ENCODE measurements at regions not wholly inside any gene's neighbourhood (a gene's known extent, or its start where the extent isn't known, plus 50 kb on each side); places are given as distances from the start of the nearest gene placed in this dataset.

DNA sequence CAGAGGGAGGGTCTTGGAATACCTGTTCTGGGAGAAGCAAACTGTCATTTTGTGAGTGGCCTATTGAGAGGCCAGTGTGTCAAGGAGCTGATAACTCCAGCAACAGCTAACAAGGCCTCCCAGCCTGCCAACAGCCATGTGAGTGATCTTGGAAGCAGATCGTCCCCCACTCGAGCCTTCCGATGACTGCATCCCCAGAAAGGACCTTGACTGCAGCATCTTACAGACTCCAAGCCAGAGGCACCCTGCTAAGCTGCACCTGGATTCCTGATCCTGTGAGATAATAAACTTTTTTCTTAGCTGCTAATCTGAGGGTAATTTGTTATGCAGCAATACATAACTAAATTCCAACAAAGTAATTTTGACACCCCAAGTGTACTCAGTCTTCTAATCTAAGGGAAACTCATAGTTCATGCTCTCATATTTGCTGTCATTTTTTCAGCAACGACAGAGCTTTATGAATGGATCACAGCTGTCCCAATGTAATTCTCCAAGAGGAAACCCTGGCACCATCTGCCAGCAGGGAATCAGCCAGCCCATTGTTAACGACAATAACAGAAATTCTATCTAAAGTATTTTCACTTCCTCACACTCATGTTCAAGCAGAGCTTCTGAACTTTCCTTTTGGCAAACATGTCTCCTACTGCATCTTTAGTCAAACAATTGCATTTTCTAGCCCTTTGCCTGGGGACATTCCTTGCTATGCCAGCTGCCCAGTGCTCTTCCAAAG, 470.2 kb upstream of the BTBD3 start:
- no peak for DNase-seq (ENCODE audit: low spot score)

DNA sequence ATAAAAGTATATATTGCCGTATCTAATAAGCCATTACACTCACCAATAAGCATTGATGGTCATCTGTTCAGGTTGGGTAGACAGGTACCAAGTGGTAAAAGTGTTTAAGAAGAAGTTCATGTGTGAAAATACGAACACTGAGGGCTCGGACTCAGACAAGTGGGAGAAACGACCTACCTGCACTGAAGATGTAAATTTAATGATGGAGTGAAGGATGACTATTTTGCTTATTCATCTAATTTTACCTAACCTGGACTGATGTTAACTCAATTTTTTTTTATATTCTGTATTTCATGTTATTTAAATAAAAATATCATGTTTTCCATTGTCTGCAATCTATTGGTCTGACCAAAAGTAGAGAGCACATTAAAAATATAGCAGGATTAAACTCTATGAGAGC, 469.1 kb upstream of the BTBD3 start:
- DNase-seq (ENCODE audit: low spot score), result no peak

DNA sequence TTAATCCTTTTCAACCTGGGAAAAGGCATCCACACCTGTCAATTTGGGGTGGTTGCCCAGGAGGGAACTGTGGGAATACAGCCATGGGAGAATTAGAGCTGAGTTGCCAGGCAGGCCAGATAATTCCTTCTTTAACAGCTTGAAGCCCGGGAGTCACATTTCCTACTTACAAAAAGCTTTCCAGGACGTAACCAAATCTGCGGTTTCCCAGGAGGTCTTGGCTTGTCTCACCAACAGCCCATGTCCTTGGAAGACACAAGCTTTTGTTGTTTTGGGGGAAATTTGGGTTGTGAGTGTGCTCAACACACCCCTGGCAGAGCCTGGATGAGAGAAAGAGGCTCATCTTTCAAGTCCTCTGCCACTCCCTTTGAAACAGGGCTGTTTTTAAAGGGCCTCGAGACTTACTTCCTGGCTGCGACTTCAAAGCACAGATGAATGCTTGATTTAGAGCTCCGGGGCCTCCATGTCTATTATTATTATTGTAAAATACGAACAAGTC, 465.9 kb upstream of the BTBD3 start:
- no peak for DNase-seq (ENCODE audit: low spot score)

DNA sequence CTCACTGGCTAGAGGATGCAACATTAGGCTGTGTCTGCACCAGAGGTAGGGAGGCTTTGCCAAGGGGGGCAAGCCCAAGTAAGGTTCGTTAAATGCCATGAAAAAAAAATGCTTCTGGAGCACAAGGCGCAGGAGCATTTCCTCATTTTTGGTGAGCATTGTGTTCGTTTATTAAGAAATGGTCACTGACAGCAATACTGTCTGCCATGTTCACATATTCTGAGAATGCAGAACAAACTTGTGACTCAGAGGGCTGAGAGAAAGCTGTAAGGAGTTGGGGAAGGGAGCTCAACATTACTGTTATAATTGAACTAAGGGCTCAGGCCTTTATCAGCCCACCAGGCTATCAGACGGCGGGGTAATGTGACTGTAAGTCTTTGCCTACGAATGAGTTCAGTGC, 465.4 kb upstream of the BTBD3 start:
- DNase-seq (ENCODE audit: low spot score), result no peak

DNA sequence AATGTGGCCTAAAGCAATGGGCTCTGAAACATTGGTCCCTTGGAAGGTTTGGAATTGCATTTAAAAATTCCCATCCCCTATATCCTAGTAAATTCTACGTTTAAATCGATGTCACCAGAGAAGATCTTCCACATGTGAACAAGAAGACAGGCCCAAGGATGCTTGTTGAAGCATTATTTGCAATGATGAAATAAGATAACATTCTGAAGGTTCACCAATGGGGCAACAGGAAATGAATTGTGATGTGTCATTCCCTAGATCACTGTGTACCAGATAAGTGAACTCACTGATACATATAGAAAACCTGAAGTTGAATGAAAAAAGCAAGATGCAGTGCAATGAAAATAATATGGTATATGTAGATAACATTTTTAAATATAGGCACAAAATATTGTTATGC, 464.3 kb upstream of the BTBD3 start:
- DNase-seq (ENCODE audit: low spot score), result no peak

DNA sequence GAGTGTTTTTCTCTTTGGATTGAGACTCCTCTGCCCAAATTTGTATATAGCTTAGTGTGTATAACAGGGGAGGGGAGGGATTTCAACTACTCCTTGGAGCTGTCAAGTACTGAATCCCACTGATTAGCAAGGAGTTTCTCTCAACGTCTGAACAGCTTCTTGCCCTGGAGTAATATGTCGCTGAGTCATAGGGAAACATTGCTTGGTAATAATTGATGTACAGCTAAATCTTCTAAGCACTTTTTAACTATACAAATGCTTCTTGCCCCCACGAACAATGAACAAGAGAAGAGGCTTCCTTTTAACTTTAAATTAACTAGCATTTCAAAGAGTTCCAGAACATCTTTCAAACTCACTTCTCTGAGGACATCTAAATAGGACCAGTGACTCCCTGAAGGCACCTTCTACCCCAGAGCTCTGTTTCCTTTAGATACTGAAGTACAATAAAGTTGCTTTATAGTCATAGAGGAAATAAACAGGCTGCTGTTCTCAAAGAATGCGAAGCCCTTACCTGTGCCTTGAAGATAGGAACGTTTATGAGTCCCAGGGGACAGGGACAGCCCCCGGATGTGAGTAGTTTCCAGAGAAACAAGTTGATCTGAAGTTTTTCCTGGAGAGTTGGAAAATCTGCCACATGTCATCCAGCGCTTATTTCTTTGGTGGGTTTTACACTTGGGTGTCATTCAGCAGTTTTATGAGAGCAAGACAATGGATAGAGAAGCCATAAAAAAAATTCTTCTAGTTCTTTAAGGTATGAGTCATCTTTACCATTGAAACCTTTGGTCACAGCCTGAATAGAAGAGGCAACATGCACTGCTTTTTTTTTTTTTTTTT, 462.5 kb upstream of the BTBD3 start:
- DNase-seq (ENCODE audit: low spot score), result no peak

DNA sequence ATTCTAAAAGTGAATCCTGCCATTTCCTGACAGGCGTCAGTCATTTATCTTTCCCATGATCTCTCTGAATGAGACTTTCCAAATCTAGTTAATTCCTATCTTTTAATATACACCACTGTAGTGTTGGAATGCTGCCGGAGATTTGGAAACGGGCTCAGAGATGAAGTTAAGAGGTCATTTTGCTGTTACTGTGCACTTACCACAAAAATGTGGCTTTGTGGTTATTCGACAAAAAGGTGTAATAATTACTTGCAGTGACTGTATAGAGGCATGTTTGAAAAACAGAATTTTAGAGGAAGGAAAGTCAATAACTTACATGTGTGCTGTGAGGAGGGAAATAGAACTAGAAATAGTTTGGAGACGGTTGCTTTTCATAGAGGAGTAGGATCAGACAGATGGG, 460.2 kb upstream of the BTBD3 start:
- DNase-seq (ENCODE audit: low spot score), result no peak

DNA sequence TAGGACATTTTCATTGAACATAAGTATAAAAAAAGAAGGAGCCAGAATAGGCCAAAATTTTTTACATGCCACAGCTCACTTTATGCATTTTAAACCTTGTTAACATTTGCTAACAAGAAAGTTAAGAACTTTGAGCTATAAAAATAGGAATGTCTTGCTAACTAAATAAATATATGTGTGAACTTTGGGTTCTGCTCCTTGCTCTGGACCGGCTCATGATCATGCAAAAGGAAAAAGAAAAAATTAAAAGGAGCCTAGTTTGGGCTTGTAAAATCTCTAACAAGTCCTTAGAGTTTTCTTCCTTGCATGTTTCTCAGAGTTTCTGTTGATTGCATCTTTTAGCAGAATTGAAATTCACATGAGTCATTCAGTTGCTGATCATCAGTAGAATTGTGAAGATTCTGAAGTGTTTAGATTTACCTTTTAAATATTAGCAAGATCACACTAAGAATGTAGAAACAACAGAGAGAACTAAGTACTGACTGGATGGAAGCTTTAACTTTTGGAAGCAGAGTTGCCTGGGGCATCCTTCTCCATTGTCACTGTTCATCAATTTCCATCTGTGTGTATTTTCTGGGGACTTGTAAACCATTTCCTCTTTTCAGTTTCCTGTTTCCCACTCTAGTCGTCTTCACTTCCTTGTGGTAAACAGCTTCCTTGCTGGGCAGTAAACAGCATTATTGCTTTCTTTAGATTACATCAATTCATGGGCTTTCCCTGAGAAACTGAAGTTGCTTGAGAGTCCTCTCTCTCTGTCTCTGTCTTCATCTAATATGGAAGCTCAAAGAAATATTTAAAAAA, 458.4 kb upstream of the BTBD3 start:
- DNase-seq (ENCODE audit: low spot score), result no peak

DNA sequence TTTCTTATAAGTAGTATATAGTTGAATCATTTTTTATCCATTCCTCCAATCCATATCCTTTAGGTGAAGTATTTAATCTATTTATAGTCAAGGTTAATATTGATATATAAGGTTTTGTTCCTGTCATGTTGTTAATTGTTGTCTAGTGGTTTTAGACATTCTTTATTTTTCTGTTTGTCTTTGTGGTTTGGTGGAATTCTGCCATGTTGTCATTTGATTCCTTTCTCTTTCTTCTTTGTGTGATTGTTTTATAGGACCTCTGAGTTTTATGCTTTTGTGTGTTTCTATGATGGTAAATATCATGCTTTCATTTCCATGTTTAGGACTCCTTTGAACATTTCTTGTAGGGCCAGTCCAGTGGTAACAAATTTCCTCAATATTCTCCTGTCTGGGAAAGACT, 450.3 kb upstream of the BTBD3 start:
- no peak for DNase-seq (ENCODE audit: low spot score)

DNA sequence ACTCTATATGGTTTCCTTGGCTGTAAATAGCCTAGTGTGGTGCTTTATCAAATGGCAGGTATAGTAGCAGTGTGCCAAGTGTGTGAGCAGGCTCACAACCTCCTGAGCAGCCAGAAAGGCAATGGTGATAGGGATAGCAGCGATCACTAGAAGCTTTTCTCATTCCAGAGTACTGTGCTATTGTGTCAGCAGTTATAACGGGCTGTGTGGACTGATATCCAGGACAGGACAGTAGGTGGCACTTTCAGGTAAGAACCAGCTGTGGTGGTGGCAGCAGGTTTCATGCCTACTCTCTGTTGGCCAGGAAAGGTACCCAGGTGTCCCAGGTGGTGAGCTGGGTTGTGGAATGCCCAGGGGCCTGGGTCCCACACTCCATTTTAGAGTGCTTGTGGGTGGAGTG, 448.8 kb upstream of the BTBD3 start:
- no peak for DNase-seq (ENCODE audit: low spot score)

DNA sequence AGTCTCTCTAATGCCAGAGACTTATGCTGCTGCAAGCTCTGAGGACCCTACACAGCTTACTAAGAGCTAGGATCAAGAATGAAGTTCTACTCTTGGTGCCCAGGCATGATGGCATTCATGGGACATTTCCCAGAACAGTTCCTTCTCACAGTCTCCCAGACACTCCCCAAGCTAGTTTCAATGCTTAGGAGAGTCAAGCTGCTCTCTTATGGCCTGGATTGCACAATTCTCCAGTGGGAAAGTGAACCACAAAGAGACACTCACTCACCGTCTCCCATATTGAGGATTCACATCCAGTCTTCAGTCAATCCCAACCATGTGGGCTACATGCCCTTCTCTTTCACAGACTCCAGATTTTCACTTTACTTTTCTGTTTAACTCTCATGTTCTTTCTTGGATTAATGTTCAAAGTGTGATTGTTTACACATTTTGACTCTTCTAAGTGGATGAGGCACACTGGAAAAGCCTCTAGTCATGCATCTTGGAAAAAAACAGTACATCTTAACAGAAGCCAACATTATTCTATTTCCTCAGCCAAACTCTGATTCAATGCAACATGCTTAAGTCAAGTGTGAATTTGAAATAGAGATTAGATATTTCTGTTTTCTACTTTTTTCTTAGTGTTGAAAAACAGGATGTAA, 447.8 kb upstream of the BTBD3 start:
- no peak for DNase-seq (ENCODE audit: low spot score)

DNA sequence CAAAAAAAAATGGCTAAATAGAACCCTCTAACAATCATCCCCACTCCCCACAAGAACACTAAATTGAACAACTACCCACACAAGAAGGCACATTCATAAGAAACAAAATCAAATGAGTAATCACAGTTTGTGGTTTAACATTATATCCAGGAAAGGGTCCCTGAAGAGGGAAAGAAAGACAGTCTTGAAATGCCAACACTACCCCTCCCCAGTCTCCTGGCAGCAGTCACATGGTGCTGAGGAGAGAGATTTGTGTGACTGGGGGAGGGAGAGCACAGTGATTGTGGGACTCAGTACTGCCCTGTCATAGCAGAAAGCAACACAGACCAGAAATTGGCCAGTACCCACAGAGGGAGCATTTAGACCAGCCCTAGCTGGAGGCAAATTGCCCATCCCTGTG, 443.7 kb upstream of the BTBD3 start:
- DNase-seq (ENCODE audit: low spot score), result no peak

DNA sequence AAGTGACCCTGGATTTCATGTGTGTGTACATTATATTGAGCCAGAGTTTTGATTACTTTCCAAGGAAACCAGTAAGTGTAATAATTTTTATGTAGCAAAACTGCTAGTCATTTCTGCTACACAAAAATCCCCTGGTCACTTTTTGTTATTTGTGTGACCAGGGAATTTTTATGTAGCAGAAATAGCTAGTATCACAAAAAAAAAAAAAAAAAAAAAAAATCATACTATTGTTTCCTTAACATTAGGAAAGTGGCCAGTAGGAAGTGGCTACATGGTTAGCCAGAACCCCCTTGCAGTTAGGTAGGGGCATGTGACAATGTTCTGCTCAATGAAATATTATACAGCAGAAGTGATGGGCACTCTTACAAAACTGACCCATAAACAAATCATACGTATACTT, 434.0 kb upstream of the BTBD3 start:
- DNase-seq (ENCODE audit: low spot score), result no peak

DNA sequence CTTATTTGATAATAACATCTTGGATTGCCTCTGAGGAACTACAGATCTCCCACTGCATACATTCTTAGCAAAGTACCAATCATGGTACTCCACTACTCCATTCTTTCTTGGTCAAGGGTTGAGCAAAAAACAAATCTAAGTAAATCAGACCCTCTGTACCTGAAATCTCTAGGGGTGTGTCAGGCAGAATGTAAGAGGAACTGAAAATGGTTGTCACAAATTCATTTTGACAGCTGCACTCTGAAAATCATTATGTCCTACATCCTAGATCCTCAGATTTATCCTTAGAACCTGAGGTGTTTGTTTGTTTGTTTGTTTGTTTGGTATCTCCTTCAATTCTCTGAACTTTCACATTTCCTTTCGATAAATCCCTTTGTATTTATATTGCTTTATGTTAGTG, 433.2 kb upstream of the BTBD3 start:
- no peak for DNase-seq (ENCODE audit: low spot score)

DNA sequence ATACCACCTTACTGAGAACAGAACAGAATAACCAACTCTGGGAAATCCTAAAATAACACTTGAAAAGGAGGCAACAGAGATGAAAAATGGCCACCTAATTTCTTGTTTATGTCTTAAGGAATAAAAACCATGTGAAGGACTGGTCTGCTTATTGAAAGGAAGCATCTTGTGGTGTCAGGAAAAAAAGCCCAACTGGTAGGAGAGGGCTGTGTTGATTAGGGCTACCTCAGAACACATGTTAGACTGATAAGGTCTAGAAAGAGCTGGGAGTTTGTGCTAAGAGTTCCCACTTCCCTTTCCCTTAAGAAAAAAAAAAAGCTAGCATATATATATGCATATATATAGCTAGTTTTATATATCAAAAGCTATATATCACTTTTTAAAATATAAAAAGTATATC, 425.3 kb upstream of the BTBD3 start:
- no peak for DNase-seq (ENCODE audit: low spot score)

DNA sequence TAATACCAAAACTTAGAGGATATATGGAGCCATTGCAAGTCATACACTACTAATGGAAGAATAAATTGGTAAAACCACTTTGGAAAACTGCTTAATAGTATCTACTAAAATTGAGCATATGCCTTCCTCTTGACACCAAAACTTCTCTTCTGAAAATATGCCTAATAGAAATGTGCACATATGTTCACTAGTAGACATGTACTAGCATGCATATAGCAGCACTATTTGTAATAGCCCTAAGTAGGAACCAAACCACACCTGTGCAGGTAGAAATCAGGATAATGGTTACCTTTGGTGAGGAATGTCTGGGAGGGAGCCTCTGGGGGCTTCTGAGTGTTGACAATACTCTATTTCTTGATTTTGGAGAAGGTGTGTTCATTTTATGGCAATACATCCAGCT, 424.8 kb upstream of the BTBD3 start:
- DNase-seq (ENCODE audit: low spot score), result no peak

DNA sequence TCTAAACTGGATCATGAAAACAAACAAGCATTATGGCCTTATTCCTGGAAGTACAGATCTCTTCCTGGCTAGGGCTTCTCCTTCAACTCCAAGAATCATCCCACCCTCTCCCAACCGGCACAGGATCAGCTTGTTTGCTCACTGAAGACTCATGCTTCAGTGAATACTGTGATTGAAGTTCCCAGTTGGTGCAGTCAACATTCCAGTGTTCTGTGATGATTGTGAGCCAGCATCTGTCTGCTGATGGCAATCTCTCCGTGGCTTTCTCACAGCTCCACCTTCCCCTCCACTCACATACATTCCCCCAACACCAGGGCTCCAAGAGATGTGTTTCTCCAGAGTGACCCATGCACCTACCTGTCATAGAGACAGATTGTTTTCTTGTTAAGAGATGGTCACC, 421.3 kb upstream of the BTBD3 start:
- no peak for DNase-seq (ENCODE audit: low spot score)

DNA sequence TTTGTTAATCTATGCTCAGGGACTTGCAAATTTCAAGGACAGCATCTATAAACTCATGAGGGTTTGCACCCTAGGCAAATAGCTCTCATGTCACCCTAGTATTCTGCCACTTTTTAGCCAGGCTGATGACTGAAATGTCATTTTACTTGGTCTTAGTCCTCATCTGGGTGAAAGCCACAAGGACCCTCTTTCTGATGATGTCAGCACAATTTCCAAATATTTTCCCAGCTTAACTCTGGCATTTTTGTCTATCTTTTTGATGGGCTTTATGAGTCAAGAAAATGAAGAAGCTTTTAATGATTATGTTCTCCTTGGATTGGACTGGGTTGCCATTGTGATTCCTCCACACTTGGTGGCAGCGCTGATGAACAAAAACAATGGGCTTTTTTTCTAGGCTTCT, 420.1 kb upstream of the BTBD3 start:
- DNase-seq (ENCODE audit: low spot score), result no peak

DNA sequence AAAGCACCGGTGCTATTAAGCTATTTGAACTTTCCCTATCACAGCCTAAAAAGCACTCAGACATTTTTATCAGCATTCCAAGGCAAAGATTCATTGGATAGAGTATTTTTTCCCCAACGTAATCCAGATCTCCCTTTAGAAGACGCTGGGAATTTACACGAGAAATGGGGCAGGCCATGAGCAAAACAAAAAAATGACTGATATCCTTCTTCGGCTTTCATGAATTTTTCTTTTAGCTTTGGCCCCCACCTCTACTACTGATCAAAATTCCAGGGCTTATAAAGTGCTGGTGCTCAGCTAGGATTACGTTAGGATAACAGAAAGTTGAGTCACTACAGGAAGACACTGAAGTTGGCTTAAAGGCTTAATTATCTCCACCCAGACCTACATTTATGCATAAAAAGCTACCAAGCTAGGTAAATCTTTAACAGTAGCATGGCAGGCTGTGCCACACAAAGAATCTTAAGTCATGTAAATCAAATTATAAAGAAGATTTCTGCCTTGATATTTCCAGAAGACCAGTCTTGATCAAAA, 418.5 kb upstream of the BTBD3 start:
- no peak for DNase-seq (ENCODE audit: low spot score)

DNA sequence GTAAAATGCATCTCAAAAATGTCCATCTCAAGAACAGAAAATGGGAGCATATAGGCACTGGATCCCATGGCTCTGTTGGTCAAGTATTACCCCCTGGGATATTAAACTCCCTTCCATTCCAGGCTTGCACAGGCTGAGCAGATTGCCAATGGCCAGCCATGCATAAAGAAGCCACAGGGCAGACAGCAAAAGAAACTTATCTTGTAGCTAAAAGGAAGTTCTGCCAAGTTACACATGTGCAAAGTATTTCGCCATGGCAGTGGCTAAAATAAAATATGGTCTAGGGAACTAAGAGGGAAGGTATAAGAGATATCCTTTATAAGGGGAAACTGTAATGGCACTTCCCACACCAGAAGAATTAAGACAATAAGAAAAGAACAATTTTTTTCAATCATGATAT, 415.6 kb upstream of the BTBD3 start:
- DNase-seq (ENCODE audit: low spot score), result no peak

DNA sequence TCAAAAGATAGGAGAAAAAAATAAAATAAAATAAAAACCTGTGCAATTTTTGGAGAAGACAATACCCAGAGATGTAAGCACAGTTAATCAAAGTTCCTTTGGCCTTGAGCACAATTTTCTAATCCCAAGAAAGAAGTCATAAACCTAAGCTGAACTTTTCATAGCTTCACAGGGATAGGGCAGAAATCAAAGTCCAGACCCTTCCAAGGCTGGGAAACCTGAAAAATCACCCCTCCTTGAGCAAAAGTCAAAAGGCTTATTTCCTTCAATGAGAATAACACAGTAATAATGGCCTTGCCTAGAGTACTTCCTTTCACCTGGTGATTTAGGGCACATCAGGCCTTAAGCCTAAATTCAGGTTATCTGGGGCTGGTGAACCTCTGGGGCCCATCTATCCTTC, 415.0 kb upstream of the BTBD3 start:
- no peak for DNase-seq (ENCODE audit: low spot score)

DNA sequence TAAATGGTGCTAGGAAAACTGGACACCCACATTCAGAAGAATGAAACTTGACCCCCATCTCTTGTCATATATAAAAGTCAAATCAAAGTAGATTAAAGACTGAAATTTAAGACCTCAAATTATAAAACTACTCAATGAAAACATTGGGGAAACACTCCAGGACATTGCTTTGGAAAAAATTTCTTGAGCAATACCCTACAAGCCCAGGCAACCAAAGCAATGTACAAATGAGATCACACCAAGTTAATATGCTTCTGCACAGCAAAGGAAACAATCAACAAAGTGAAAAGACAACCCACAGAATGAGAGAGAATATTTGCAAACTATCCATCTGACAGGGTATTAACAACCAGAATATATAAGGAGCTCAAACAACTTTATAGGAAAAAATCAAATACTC, 407.9 kb upstream of the BTBD3 start:
- no peak for DNase-seq (ENCODE audit: low spot score)

Data from putamen (tissue), 1 donor.